GM12892 (cell line): ENCODE measurements at regions not wholly inside any gene's neighbourhood (a gene's known extent, or its start where the extent isn't known, plus 50 kb on each side); places are given as distances from the start of the nearest gene placed in this dataset.

Experiments used
- POLR2AphosphoS5 ChIP-seq: IDR thresholded peaks from 2 replicates; pipeline ENCODE4 v1.6.1; 2011; ENCODE audit warnings: low read depth, low read length, control low read depth
- TAF1 ChIP-seq: IDR thresholded peaks from 2 replicates; pipeline ENCODE4 v1.6.1; 2011; ENCODE audit warnings: low read depth, mild to moderate bottlenecking, control low read depth, low read length, borderline replicate concordance

GRCh38 chr5:88452820-88453219 is 184.2 kb upstream of the TMEM161B start:
- TF ChIP-seq TAF1: no peak
- no peak for TF ChIP-seq POLR2AphosphoS5
